NT2/D1 (cell line): ENCODE measurements at regions not wholly inside any gene's neighbourhood (a gene's known extent, or its start where the extent isn't known, plus 50 kb on each side); places are given as distances from the start of the nearest gene placed in this dataset.

Source experiments
- SUZ12 ChIP-seq: IDR thresholded peaks from 2 replicates; pipeline ENCODE4 v1.6.1; 2011; ENCODE audit not compliant: insufficient read length, insufficient read depth; ENCODE audit errors: extremely low read depth
- YY1 ChIP-seq: IDR thresholded peaks from 2 replicates; pipeline ENCODE4 v1.6.1; 2011; ENCODE audit not compliant: insufficient read length, insufficient read depth
- ZNF274 ChIP-seq: IDR thresholded peaks from 2 replicates; pipeline ENCODE4 v1.6.1; 2011; ENCODE audit warnings: mild to moderate bottlenecking, low read depth, low read length

DNA sequence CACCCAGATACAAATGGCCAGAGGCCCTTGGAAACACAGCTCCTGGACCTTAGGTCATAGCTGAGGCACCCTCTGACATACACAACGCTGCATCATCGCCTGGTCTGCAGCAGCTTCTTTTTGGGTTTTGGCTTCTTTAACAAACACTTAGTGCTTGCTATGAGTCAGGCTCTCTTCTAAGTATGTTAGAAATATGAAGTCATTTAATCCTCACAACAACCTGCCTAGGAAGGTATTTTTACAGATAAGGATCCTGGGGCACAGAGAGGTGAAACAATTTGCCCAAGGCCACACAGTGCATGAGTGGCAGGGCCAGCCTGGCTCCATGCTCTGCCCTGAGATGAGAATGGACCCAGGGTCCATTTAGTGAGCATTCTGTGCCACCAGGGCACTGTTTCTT lies 96.6 kb downstream of the TMEM17 start:
- TF ChIP-seq ZNF274 = no peak
- TF ChIP-seq YY1 = no peak
- no peak for TF ChIP-seq SUZ12
